ENCODE measurements at regions not wholly inside any gene's neighbourhood (a gene's known extent, or its start where the extent isn't known, plus 50 kb on each side); places are given as distances from the start of the nearest gene placed in this dataset.

GRCh38 chr16:82236875-82237274 lies 66.9 kb upstream of the MPHOSPH6 start:
- DNase-seq (ENCODE audit: low read depth), result no peak

GRCh38 chr16:82236415-82236814 lies 66.4 kb upstream of the MPHOSPH6 start:
- no peak for DNase-seq (ENCODE audit: low read depth)

- no peak for DNase-seq (ENCODE audit: low read depth)
Measured at GRCh38 chr16:82232806-82233205, 62.8 kb upstream of the MPHOSPH6 start.

GRCh38 chr16:82231008-82231787 lies 61.2 kb upstream of the MPHOSPH6 start:
- DNase-seq (ENCODE audit: low read depth), result no peak

GRCh38 chr16:82229800-82230619 lies 60.0 kb upstream of the MPHOSPH6 start:
- peak; percentile 61 for DNase-seq (ENCODE audit: low read depth)

- no peak for DNase-seq (ENCODE audit: low read depth)
Measured at GRCh38 chr16:82226327-82226726, 56.3 kb upstream of the MPHOSPH6 start.

GRCh38 chr16:82224821-82225220 lies 54.8 kb upstream of the MPHOSPH6 start:
- DNase-seq (ENCODE audit: low read depth), result no peak

GRCh38 chr16:82220541-82220940 lies 50.5 kb upstream of the MPHOSPH6 start:
- DNase-seq (ENCODE audit: low read depth), result no peak
